ENCODE measurements at regions not wholly inside any gene's neighbourhood (a gene's known extent, or its start where the extent isn't known, plus 50 kb on each side); places are given as distances from the start of the nearest gene placed in this dataset.

DNA sequence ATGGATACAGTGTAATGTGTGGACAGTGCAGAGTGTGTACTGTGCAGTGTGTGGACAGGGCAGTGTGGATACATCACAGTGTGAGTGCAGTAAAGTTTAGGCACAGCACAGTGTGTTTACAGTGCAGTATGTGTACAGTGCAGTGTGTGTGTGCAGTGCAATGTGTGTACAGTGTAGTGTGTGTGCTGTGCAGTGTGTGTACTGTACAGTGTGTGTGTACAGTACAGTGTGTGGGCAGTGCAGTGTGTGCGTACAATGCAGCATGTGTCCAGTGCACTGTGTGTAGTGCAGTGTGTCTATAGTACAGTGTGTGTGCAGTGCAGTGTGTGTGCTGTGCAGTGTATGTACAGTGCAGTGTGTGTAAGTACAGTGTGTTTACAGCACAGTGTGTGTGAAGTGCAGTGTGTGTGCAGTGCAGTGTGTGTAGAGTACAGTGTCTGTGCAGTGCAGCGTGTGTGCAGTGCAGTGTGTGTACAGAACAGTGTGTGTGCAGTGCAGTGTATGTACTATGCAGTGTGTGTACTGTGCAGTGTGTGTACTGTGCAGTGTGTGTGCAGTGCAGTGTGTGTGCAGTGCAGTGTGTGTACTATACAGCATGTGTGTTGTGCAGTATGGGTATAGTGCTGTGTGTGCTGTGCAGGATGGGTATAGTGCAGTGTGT is 385.2 kb downstream of the KIF16B start:
- no peak overlapping the region for H3K27ac Mint-ChIP-seq
- ChIA-PET POLR2A (no interaction called here), CTCF (no interaction called here)
- no peak overlapping the region for H3K4me3 Mint-ChIP-seq
- no peaks in the 10 kb centered on the region for H3K27me3 Mint-ChIP-seq (ENCODE audit: low read depth)
- no peak for DNase-seq (ENCODE audit: low spot score)
- H3K36me3 Mint-ChIP-seq = no peaks in the 10 kb centered on the region
- H3K9me3 Mint-ChIP-seq = no peaks in the 10 kb centered on the region; the same call in 1 of the 2 replicates
- peaks cover 6% of the 10 kb centered on the region for H3K4me1 Mint-ChIP-seq
- TF ChIP-seq GRHL2 (CRISPR knock-in tag; IDR thresholded peaks at IDR 0.05; ENCODE audit: insufficient replicate concordance, severe bottlenecking) = no peak
- TF ChIP-seq ZNF219 (CRISPR knock-in tag; IDR thresholded peaks at IDR 0.05; ENCODE audit: borderline replicate concordance) = no peak
- no peak for TF ChIP-seq OVOL2 (CRISPR knock-in tag; IDR thresholded peaks at IDR 0.05; ENCODE audit: borderline replicate concordance)
- TF ChIP-seq, protein P1, sequence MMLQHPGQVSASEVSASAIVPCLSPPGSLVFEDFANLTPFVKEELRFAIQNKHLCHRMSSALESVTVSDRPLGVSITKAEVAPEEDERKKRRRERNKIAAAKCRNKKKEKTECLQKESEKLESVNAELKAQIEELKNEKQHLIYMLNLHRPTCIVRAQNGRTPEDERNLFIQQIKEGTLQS (CRISPR knock-in tag; conservative IDR thresholded peaks at IDR 0.05) = no peak
- no peak for TF ChIP-seq JUN (CRISPR knock-in tag; IDR thresholded peaks at IDR 0.05)
- TF ChIP-seq JAZF1 (CRISPR knock-in tag; IDR thresholded peaks at IDR 0.05) = no peak
- TF ChIP-seq, protein P2, sequence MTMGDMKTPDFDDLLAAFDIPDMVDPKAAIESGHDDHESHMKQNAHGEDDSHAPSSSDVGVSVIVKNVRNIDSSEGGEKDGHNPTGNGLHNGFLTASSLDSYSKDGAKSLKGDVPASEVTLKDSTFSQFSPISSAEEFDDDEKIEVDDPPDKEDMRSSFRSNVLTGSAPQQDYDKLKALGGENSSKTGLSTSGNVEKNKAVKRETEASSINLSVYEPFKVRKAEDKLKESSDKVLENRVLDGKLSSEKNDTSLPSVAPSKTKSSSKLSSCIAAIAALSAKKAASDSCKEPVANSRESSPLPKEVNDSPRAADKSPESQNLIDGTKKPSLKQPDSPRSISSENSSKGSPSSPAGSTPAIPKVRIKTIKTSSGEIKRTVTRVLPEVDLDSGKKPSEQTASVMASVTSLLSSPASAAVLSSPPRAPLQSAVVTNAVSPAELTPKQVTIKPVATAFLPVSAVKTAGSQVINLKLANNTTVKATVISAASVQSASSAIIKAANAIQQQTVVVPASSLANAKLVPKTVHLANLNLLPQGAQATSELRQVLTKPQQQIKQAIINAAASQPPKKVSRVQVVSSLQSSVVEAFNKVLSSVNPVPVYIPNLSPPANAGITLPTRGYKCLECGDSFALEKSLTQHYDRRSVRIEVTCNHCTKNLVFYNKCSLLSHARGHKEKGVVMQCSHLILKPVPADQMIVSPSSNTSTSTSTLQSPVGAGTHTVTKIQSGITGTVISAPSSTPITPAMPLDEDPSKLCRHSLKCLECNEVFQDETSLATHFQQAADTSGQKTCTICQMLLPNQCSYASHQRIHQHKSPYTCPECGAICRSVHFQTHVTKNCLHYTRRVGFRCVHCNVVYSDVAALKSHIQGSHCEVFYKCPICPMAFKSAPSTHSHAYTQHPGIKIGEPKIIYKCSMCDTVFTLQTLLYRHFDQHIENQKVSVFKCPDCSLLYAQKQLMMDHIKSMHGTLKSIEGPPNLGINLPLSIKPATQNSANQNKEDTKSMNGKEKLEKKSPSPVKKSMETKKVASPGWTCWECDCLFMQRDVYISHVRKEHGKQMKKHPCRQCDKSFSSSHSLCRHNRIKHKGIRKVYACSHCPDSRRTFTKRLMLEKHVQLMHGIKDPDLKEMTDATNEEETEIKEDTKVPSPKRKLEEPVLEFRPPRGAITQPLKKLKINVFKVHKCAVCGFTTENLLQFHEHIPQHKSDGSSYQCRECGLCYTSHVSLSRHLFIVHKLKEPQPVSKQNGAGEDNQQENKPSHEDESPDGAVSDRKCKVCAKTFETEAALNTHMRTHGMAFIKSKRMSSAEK (CRISPR knock-in tag; IDR thresholded peaks at IDR 0.05; ENCODE audit: borderline replicate concordance) = no peak
- TF ChIP-seq, protein P3, sequence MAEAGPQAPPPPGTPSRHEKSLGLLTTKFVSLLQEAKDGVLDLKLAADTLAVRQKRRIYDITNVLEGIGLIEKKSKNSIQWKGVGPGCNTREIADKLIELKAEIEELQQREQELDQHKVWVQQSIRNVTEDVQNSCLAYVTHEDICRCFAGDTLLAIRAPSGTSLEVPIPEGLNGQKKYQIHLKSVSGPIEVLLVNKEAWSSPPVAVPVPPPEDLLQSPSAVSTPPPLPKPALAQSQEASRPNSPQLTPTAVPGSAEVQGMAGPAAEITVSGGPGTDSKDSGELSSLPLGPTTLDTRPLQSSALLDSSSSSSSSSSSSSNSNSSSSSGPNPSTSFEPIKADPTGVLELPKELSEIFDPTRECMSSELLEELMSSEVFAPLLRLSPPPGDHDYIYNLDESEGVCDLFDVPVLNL (CRISPR knock-in tag; IDR thresholded peaks at IDR 0.05; ENCODE audit: borderline replicate concordance, low read depth) = no peak
- TF ChIP-seq NFATC4 (CRISPR knock-in tag; IDR thresholded peaks at IDR 0.05) = no peak
- TF ChIP-seq FOXP1 (CRISPR knock-in tag; IDR thresholded peaks at IDR 0.05; ENCODE audit: borderline replicate concordance) = no peak
- TF ChIP-seq, protein P4, sequence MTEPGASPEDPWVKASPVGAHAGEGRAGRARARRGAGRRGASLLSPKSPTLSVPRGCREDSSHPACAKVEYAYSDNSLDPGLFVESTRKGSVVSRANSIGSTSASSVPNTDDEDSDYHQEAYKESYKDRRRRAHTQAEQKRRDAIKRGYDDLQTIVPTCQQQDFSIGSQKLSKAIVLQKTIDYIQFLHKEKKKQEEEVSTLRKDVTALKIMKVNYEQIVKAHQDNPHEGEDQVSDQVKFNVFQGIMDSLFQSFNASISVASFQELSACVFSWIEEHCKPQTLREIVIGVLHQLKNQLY (CRISPR knock-in tag; IDR thresholded peaks at IDR 0.05) = no peak
- TF ChIP-seq NR2C2 (CRISPR knock-in tag; IDR thresholded peaks at IDR 0.05) = no peak
- no peak for ATAC-seq

DNA sequence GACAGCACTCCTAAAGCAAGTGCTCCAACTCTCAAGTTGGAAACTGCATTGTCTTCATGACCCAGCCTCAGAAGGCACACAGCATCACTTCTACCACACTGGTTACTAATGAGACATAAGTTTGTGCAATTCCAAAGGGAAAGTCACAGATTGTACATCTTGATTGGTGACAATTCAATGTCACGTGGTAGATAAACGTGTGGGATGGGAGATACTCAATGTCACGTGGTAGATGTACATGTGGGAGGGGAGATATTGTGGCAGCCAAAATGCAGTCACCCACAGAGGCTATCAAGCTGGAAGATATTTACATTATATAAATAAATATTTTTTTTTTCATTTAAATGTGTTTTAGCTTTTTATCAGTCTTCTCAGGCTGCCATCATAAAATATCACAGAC is 393.3 kb downstream of the KIF16B start:
- no peak for DNase-seq (ENCODE audit: low spot score)
- Mint-ChIP-seq H3K27me3 (ENCODE audit: low read depth) (no peaks in the 10 kb centered on the region), H3K4me3 (no peak overlapping the region), H3K27ac (no peak overlapping the region), H3K4me1 (no peaks in the 10 kb centered on the region), H3K9me3 (peaks cover 28% of the 10 kb centered on the region), H3K36me3 (no peaks in the 10 kb centered on the region)
- TF ChIP-seq, protein P5, sequence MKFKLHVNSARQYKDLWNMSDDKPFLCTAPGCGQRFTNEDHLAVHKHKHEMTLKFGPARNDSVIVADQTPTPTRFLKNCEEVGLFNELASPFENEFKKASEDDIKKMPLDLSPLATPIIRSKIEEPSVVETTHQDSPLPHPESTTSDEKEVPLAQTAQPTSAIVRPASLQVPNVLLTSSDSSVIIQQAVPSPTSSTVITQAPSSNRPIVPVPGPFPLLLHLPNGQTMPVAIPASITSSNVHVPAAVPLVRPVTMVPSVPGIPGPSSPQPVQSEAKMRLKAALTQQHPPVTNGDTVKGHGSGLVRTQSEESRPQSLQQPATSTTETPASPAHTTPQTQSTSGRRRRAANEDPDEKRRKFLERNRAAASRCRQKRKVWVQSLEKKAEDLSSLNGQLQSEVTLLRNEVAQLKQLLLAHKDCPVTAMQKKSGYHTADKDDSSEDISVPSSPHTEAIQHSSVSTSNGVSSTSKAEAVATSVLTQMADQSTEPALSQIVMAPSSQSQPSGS (CRISPR knock-in tag; IDR thresholded peaks at IDR 0.05; ENCODE audit: borderline replicate concordance, low read depth) = no peak
- TF ChIP-seq KAT7 (CRISPR knock-in tag; IDR thresholded peaks at IDR 0.05; ENCODE audit: borderline replicate concordance) = no peak
- TF ChIP-seq SMAD3 (CRISPR knock-in tag; IDR thresholded peaks at IDR 0.05; ENCODE audit: borderline replicate concordance) = no peak
- TF ChIP-seq ZNF263 (CRISPR knock-in tag; IDR thresholded peaks at IDR 0.05; ENCODE audit: low read depth) = no peak
- no peak for TF ChIP-seq PRRX2 (CRISPR knock-in tag; IDR thresholded peaks at IDR 0.05)
- TF ChIP-seq, protein P6, sequence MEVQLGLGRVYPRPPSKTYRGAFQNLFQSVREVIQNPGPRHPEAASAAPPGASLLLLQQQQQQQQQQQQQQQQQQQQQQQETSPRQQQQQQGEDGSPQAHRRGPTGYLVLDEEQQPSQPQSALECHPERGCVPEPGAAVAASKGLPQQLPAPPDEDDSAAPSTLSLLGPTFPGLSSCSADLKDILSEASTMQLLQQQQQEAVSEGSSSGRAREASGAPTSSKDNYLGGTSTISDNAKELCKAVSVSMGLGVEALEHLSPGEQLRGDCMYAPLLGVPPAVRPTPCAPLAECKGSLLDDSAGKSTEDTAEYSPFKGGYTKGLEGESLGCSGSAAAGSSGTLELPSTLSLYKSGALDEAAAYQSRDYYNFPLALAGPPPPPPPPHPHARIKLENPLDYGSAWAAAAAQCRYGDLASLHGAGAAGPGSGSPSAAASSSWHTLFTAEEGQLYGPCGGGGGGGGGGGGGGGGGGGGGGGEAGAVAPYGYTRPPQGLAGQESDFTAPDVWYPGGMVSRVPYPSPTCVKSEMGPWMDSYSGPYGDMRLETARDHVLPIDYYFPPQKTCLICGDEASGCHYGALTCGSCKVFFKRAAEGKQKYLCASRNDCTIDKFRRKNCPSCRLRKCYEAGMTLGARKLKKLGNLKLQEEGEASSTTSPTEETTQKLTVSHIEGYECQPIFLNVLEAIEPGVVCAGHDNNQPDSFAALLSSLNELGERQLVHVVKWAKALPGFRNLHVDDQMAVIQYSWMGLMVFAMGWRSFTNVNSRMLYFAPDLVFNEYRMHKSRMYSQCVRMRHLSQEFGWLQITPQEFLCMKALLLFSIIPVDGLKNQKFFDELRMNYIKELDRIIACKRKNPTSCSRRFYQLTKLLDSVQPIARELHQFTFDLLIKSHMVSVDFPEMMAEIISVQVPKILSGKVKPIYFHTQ (CRISPR knock-in tag; IDR thresholded peaks at IDR 0.05) = no peak
- CTCF ChIA-PET = no interaction called here
- POLR2A ChIA-PET = no interaction called here
- no peak for ATAC-seq
